ENCODE measurements at regions not wholly inside any gene's neighbourhood (a gene's known extent, or its start where the extent isn't known, plus 50 kb on each side); places are given as distances from the start of the nearest gene placed in this dataset.
"Not testable (repeated sequence)": the region's sequence is repeated elsewhere in the genome, so short reads cannot be mapped to it uniquely, and the experiment has no call there.

- peaks cover 5% of the 10 kb centered on the region for H3K27me3 Mint-ChIP-seq (ENCODE audit: low read depth)
- no peak overlapping the region for H3K27ac Mint-ChIP-seq
- no peak for TF ChIP-seq CTCF (IDR thresholded peaks at IDR 0.05; ENCODE audit: unreplicated experiment)
- peaks cover 4% of the 10 kb centered on the region for H3K9me3 Mint-ChIP-seq
- no peaks in the 10 kb centered on the region for H3K4me1 Mint-ChIP-seq
- no peak for DNase-seq (ENCODE audit: low spot score in 2 of 2, unreplicated experiment in 2 of 2)
- H3K4me3 Mint-ChIP-seq, result no peak overlapping the region
- no peaks in the 10 kb centered on the region for H3K36me3 Mint-ChIP-seq
Measured at GRCh38 chr19:30287973-30288372, 84.2 kb upstream of the ZNF536 start.

- no peak for DNase-seq (ENCODE audit: low spot score in 2 of 2, unreplicated experiment in 2 of 2)
- no peak for TF ChIP-seq CTCF (IDR thresholded peaks at IDR 0.05; ENCODE audit: unreplicated experiment)
- Mint-ChIP-seq H3K9me3 (peaks cover 4% of the 10 kb centered on the region), H3K4me3 (no peak overlapping the region), H3K27me3 (ENCODE audit: low read depth) (peaks cover 3% of the 10 kb centered on the region), H3K36me3 (no peaks in the 10 kb centered on the region), H3K27ac (no peak overlapping the region), H3K4me1 (no peaks in the 10 kb centered on the region)
Measured at GRCh38 chr19:30288911-30289310, 83.3 kb upstream of the ZNF536 start.

GRCh38 chr19:30289336-30289735 lies 82.8 kb upstream of the ZNF536 start:
- peaks cover 4% of the 10 kb centered on the region for H3K9me3 Mint-ChIP-seq
- H3K4me1 Mint-ChIP-seq, result no peaks in the 10 kb centered on the region
- H3K27ac Mint-ChIP-seq, result no peak overlapping the region
- no peak for DNase-seq (ENCODE audit: low spot score in 2 of 2, unreplicated experiment in 2 of 2)
- TF ChIP-seq CTCF (IDR thresholded peaks at IDR 0.05; ENCODE audit: unreplicated experiment), result no peak
- no peaks in the 10 kb centered on the region for H3K36me3 Mint-ChIP-seq
- peaks cover 3% of the 10 kb centered on the region for H3K27me3 Mint-ChIP-seq (ENCODE audit: low read depth)
- no peak overlapping the region for H3K4me3 Mint-ChIP-seq

GRCh38 chr19:30290805-30291204 lies 81.4 kb upstream of the ZNF536 start:
- not testable (repeated sequence) for H3K27ac Mint-ChIP-seq; H3K4me1 Mint-ChIP-seq; H3K9me3 Mint-ChIP-seq; DNase-seq (ENCODE audit: low spot score in 2 of 2, unreplicated experiment in 2 of 2); H3K27me3 Mint-ChIP-seq (ENCODE audit: low read depth); H3K4me3 Mint-ChIP-seq; H3K36me3 Mint-ChIP-seq

GRCh38 chr19:30293051-30293785 lies 79.0 kb upstream of the ZNF536 start:
- H3K27ac Mint-ChIP-seq, result no peak overlapping the region
- peaks cover 4% of the 10 kb centered on the region for H3K4me1 Mint-ChIP-seq
- H3K36me3 Mint-ChIP-seq, result no peaks in the 10 kb centered on the region
- H3K9me3 Mint-ChIP-seq, result no peaks in the 10 kb centered on the region
- no peak for TF ChIP-seq CTCF (IDR thresholded peaks at IDR 0.05; ENCODE audit: unreplicated experiment)
- H3K4me3 Mint-ChIP-seq, result no peak overlapping the region
- peaks cover 10% of the 10 kb centered on the region for H3K27me3 Mint-ChIP-seq (ENCODE audit: low read depth)
- no peak for DNase-seq (ENCODE audit: low spot score in 2 of 2, unreplicated experiment in 2 of 2)

- no peaks in the 10 kb centered on the region for H3K9me3 Mint-ChIP-seq
- no peak for DNase-seq (ENCODE audit: low spot score in 2 of 2, unreplicated experiment in 2 of 2)
- no peak overlapping the region for H3K27ac Mint-ChIP-seq
- H3K36me3 Mint-ChIP-seq, result no peaks in the 10 kb centered on the region
- no peak for TF ChIP-seq CTCF (IDR thresholded peaks at IDR 0.05; ENCODE audit: unreplicated experiment)
- H3K27me3 Mint-ChIP-seq (ENCODE audit: low read depth), result peaks cover 23% of the 10 kb centered on the region
- H3K4me3 Mint-ChIP-seq, result no peak overlapping the region
- H3K4me1 Mint-ChIP-seq, result peaks cover 4% of the 10 kb centered on the region
Measured at GRCh38 chr19:30297969-30298368, 74.2 kb upstream of the ZNF536 start.

Data from mesothelial cell of epicardium (in vitro differentiated cells).